Osteocyte (in vitro differentiated cells): ENCODE measurements at regions not wholly inside any gene's neighbourhood (a gene's known extent, or its start where the extent isn't known, plus 50 kb on each side); places are given as distances from the start of the nearest gene placed in this dataset.
A peak's percentile ranks its signal among the peaks of the same experiment; 100 is the strongest.

Experiments
- DNase-seq: peaks from one replicate; pipeline ENCODE4 v3.0.0; 2021; ENCODE audit warnings: mixed read lengths; ENCODE audit not compliant: unreplicated experiment; ENCODE audit errors: extremely low spot score
- H3K27ac Mint-ChIP-seq: one replicate; pipeline ENCODE4 v1.8.0; 2021; ENCODE audit warnings: mild to moderate bottlenecking, mixed read lengths; ENCODE audit not compliant: unreplicated experiment
- H3K27me3 Mint-ChIP-seq: one replicate; pipeline ENCODE4 v1.8.0; 2021; ENCODE audit warnings: mixed read lengths; ENCODE audit not compliant: unreplicated experiment
- H3K36me3 Mint-ChIP-seq: one replicate; pipeline ENCODE4 v1.8.0; 2021; ENCODE audit warnings: mixed read lengths; ENCODE audit not compliant: unreplicated experiment
- H3K4me1 Mint-ChIP-seq: one replicate; pipeline ENCODE4 v1.8.0; 2021; ENCODE audit warnings: mixed read lengths; ENCODE audit not compliant: unreplicated experiment
- H3K4me3 Mint-ChIP-seq: one replicate; pipeline ENCODE4 v1.8.0; 2021; ENCODE audit warnings: mild to moderate bottlenecking, moderate library complexity, mixed read lengths; ENCODE audit not compliant: unreplicated experiment
- H3K9me3 Mint-ChIP-seq: one replicate; pipeline ENCODE4 v1.8.0; 2021; ENCODE audit warnings: mixed read lengths; ENCODE audit not compliant: unreplicated experiment
- TF ChIP-seq, protein P1 (sequence below): fragments of 200-600 bp; sonication (generic); IDR thresholded peaks from 2 replicates; pipeline ENCODE4 v1.5.0; 2021; ENCODE audit warnings: antibody characterized with exemption, mild to moderate bottlenecking, moderate library complexity

DNA sequence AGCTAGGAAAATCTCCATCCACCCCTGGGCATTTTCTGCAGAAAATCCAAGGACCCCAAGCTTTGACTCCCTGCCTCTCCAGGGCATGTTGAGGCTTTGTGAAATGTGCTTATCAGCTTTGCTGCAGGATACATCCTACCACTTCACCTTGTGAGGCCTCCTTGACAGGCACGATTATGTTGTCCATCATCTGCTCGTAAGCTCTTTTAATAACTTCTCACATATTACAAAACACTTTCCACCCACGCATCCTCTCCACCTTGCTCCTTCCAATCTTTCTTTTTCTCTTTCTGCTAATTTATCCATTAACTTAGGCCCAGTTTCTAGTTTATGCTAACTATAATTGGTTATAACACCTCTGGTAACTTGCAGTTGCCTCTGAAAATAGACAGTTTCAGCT, 147.0 kb upstream of the MTNR1B start:
- Mint-ChIP-seq H3K4me1 (peaks cover 14% of the 10 kb centered on the region), H3K4me3 (no peak overlapping the region), H3K9me3 (no peaks in the 10 kb centered on the region), H3K27me3 (peaks cover 3% of the 10 kb centered on the region), H3K36me3 (no peaks in the 10 kb centered on the region), H3K27ac (no peak overlapping the region)
- TF ChIP-seq, protein P1, sequence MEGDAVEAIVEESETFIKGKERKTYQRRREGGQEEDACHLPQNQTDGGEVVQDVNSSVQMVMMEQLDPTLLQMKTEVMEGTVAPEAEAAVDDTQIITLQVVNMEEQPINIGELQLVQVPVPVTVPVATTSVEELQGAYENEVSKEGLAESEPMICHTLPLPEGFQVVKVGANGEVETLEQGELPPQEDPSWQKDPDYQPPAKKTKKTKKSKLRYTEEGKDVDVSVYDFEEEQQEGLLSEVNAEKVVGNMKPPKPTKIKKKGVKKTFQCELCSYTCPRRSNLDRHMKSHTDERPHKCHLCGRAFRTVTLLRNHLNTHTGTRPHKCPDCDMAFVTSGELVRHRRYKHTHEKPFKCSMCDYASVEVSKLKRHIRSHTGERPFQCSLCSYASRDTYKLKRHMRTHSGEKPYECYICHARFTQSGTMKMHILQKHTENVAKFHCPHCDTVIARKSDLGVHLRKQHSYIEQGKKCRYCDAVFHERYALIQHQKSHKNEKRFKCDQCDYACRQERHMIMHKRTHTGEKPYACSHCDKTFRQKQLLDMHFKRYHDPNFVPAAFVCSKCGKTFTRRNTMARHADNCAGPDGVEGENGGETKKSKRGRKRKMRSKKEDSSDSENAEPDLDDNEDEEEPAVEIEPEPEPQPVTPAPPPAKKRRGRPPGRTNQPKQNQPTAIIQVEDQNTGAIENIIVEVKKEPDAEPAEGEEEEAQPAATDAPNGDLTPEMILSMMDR: no peak
- no peak for DNase-seq

DNA sequence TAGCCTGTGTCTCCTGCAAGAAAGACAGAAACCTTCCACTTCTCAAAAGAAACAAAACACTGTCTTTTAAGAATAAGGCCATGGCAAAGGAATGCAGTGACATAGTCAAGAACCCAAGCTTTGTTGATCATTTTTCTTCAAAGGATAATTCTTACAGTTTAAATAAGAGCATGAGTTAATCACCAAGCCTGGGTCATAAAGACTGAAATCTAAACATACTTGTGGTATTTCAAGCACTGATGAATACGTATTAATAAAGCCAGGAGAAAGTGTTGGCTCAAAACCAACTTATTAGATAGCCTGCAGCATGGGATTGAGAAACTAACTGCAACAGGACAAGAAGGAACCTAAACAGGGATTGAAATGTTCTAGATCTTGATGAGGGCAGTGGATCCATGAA, 143.3 kb upstream of the MTNR1B start:
- no peak overlapping the region for H3K27ac Mint-ChIP-seq
- H3K4me1 Mint-ChIP-seq: peaks cover 20% of the 10 kb centered on the region
- TF ChIP-seq, protein P1: no peak
- DNase-seq: no peak
- no peaks in the 10 kb centered on the region for H3K36me3 Mint-ChIP-seq
- H3K9me3 Mint-ChIP-seq: no peaks in the 10 kb centered on the region
- peaks cover 3% of the 10 kb centered on the region for H3K27me3 Mint-ChIP-seq
- H3K4me3 Mint-ChIP-seq: no peak overlapping the region

DNA sequence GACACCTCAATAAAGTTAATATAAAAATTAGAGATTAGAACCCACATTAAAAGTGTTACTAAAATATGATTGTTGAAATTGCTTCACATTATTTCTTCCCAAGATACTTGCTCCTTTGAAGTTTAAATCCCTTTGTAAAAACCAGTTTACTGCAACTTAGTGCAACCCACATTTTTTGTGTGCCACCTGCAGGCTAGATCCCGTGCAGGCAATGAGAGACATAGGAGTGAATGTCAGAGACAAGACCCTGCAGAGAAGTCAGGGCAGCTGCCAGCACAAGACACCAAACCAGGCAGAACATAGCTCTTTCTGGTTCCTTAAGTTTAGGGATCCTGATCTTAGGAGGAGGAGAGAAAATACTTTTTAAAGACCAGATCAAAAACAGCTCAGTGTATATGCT, 142.8 kb upstream of the MTNR1B start:
- Mint-ChIP-seq H3K9me3 (no peaks in the 10 kb centered on the region), H3K36me3 (no peaks in the 10 kb centered on the region), H3K4me1 (peaks cover 20% of the 10 kb centered on the region), H3K4me3 (no peak overlapping the region), H3K27ac (no peak overlapping the region), H3K27me3 (peaks cover 3% of the 10 kb centered on the region)
- TF ChIP-seq, protein P1: peak; percentile 17
- DNase-seq: no peak

DNA sequence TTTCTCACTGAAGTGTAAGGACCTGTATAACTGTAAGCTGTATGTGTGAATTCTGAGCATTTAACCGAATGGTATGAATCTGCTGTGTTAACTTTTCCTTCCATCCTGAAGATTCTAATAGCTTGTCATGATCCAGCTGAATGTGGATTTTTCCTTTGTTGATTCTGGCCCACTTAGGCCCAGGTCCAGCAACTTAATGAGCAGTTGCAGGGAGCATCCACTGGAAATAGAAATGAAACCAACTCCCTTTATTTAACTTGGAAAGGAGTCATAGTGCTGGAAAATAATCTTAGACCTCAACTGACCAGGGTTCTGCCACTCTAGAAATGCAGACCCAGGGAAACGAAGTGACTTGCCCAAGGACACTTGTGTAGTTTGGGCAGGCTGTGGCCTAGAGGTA, 142.3 kb upstream of the MTNR1B start:
- Mint-ChIP-seq H3K27me3 (peaks cover 3% of the 10 kb centered on the region), H3K4me3 (no peak overlapping the region), H3K9me3 (no peaks in the 10 kb centered on the region), H3K27ac (no peak overlapping the region), H3K4me1 (peaks cover 20% of the 10 kb centered on the region), H3K36me3 (no peaks in the 10 kb centered on the region)
- no peak for DNase-seq
- TF ChIP-seq, protein P1: no peak

DNA sequence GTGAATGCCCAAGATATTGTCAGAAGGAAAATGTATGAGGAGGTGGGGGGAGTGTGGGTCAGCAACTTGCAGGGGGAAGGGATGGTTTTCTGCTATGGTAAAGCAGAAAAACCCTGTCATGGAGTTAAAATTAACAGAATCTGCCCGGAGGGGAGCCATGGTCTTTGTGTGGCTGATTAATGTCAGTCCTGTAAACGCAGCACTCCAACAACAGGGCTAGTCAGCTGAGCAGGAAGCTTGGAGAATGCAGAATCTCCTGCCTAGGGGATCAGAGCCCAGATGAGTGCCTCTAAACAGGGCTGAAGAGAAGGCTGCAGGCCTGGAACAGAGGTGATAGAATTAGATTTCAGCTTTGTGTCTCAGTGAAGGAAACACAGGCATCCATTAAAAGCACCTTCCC, 140.9 kb upstream of the MTNR1B start:
- Mint-ChIP-seq H3K27me3 (peaks cover 3% of the 10 kb centered on the region), H3K9me3 (no peaks in the 10 kb centered on the region), H3K4me1 (peaks cover 20% of the 10 kb centered on the region), H3K27ac (no peak overlapping the region), H3K4me3 (no peak overlapping the region), H3K36me3 (no peaks in the 10 kb centered on the region)
- DNase-seq: no peak
- TF ChIP-seq, protein P1: no peak
